IPS DF 6.9 (cell line): ENCODE measurements at regions not wholly inside any gene's neighbourhood (a gene's known extent, or its start where the extent isn't known, plus 50 kb on each side); places are given as distances from the start of the nearest gene placed in this dataset.

Experiments used
- DNase-seq: peaks from one replicate; pipeline ENCODE4 v3.0.0-alpha.2; 2013; ENCODE audit warnings: low read depth, low spot score
- H3K27ac ChIP-seq: one replicate; pipeline ENCODE4 v1.5.1; 2013; ENCODE audit warnings: low read length, control low read depth
- H3K27me3 ChIP-seq: 2 replicates; pipeline ENCODE4 v1.6.1; 2013; ENCODE audit warnings: mild to moderate bottlenecking, low read length; ENCODE audit not compliant: control insufficient read depth, insufficient read depth
- H3K36me3 ChIP-seq: 2 replicates; pipeline ENCODE4 v1.6.1; 2013; ENCODE audit warnings: low read length; ENCODE audit not compliant: control insufficient read depth, insufficient read depth
- H3K4me1 ChIP-seq: 2 replicates; pipeline ENCODE4 v1.6.1; 2013; ENCODE audit warnings: low read length; ENCODE audit not compliant: control insufficient read depth, insufficient read depth
- H3K4me3 ChIP-seq: 2 replicates; pipeline ENCODE4 v1.5.1; 2013; ENCODE audit warnings: mild to moderate bottlenecking, low read length
- H3K9me3 ChIP-seq: 2 replicates; pipeline ENCODE4 v1.6.1; 2013; ENCODE audit warnings: low read length, inconsistent platforms; ENCODE audit not compliant: control insufficient read depth, insufficient read depth
- WGBS: extraction: QIAGEN DNeasy Blood & Tissue Kit; methylation state at CpG from one replicate; pipeline ENCODE4 v1.1.7; 2013; ENCODE audit warnings: mixed read lengths, missing lambda C conversion rate; ENCODE audit not compliant: insufficient read length, insufficient coverage; 5-methylcytosine and 5-hydroxymethylcytosine counted together

GRCh38 chr4:38535717-38536116, 128.3 kb upstream of the KLF3 start:
- H3K36me3 ChIP-seq, result no peaks in the 10 kb centered on the region
- no peak for DNase-seq
- H3K9me3 ChIP-seq, result no peaks in the 10 kb centered on the region
- no CpG with 5 or more reads among the region's 5 CpGs for WGBS
- no peak overlapping the region for H3K4me3 ChIP-seq
- H3K27ac ChIP-seq, result no peak overlapping the region
- peaks cover 2% of the 10 kb centered on the region; the same call in 1 of the 2 replicates for H3K4me1 ChIP-seq
- no peaks in the 10 kb centered on the region for H3K27me3 ChIP-seq

- Histone ChIP-seq H3K27me3 (no peaks in the 10 kb centered on the region), H3K4me1 (no peaks in the 10 kb centered on the region), H3K9me3 (no peaks in the 10 kb centered on the region), H3K36me3 (no peaks in the 10 kb centered on the region), H3K4me3 (no peak overlapping the region), H3K27ac (no peak overlapping the region)
- no peak for DNase-seq
- no CpG with 5 or more reads among the region's 2 CpGs for WGBS
These were observed 127.3 kb upstream of the KLF3 start for GRCh38 chr4:38536716-38537115.

- H3K27ac ChIP-seq, result no peak overlapping the region
- no CpG with 5 or more reads among the region's 1 CpG for WGBS
These were observed 126.3 kb upstream of the KLF3 start for GRCh38 chr4:38537666-38538065.

GRCh38 chr4:38538517-38538916, 125.5 kb upstream of the KLF3 start:
- no CpG with 5 or more reads among the region's 2 CpGs for WGBS
- Histone ChIP-seq H3K4me3 (no peak overlapping the region), H3K4me1 (no peaks in the 10 kb centered on the region)

More at GRCh38 chr4:38537666-38538065, 126.3 kb upstream of the KLF3 start:
- Histone ChIP-seq H3K4me1 (no peaks in the 10 kb centered on the region), H3K4me3 (no peak overlapping the region), H3K9me3 (no peaks in the 10 kb centered on the region), H3K36me3 (no peaks in the 10 kb centered on the region), H3K27me3 (no peaks in the 10 kb centered on the region)
- no peak for DNase-seq

GRCh38 chr4:38539501-38539900, 124.5 kb upstream of the KLF3 start:
- no peaks in the 10 kb centered on the region for H3K27me3 ChIP-seq
- no peak overlapping the region for H3K4me3 ChIP-seq
- WGBS, result no CpG with 5 or more reads among the region's 4 CpGs
- no peak for DNase-seq
- H3K36me3 ChIP-seq, result no peaks in the 10 kb centered on the region
- H3K27ac ChIP-seq, result no peak overlapping the region
- no peaks in the 10 kb centered on the region for H3K4me1 ChIP-seq
- no peaks in the 10 kb centered on the region for H3K9me3 ChIP-seq

More at GRCh38 chr4:38538517-38538916, 125.5 kb upstream of the KLF3 start:
- Histone ChIP-seq H3K9me3 (no peaks in the 10 kb centered on the region), H3K27ac (no peak overlapping the region), H3K36me3 (no peaks in the 10 kb centered on the region), H3K27me3 (no peaks in the 10 kb centered on the region)
- DNase-seq, result no peak

- H3K27me3 ChIP-seq, result peaks cover 16% of the 10 kb centered on the region
- WGBS, result 100% methylated on average over 2 of the region's 2 CpGs
- DNase-seq, result no peak
These were observed 116.9 kb upstream of the KLF3 start for GRCh38 chr4:38547052-38547451.

GRCh38 chr4:38548256-38548655, 115.7 kb upstream of the KLF3 start:
- no peak for DNase-seq

More at GRCh38 chr4:38547052-38547451, 116.9 kb upstream of the KLF3 start:
- Histone ChIP-seq H3K27ac (no peak overlapping the region), H3K9me3 (no peaks in the 10 kb centered on the region), H3K4me1 (no peaks in the 10 kb centered on the region), H3K36me3 (no peaks in the 10 kb centered on the region), H3K4me3 (no peak overlapping the region)

GRCh38 chr4:38559374-38559773, 104.6 kb upstream of the KLF3 start:
- H3K27me3 ChIP-seq, result no peaks in the 10 kb centered on the region; the same call in 1 of the 2 replicates
- no peaks in the 10 kb centered on the region for H3K4me1 ChIP-seq
- H3K27ac ChIP-seq, result no peak overlapping the region
- no peaks in the 10 kb centered on the region for H3K9me3 ChIP-seq
- DNase-seq, result no peak
- no CpG with 5 or more reads among the region's 6 CpGs for WGBS
- H3K4me3 ChIP-seq, result no peak overlapping the region
- no peaks in the 10 kb centered on the region for H3K36me3 ChIP-seq

More at GRCh38 chr4:38548256-38548655, 115.7 kb upstream of the KLF3 start:
- Histone ChIP-seq H3K27me3 (peaks cover 16% of the 10 kb centered on the region), H3K9me3 (no peaks in the 10 kb centered on the region), H3K4me3 (no peak overlapping the region), H3K4me1 (no peaks in the 10 kb centered on the region), H3K36me3 (no peaks in the 10 kb centered on the region), H3K27ac (no peak overlapping the region)
- no CpG with 5 or more reads among the region's 3 CpGs for WGBS

GRCh38 chr4:38560340-38560739, 103.7 kb upstream of the KLF3 start:
- no peak overlapping the region for H3K4me3 ChIP-seq
- H3K27me3 ChIP-seq, result no peaks in the 10 kb centered on the region; the same call in 1 of the 2 replicates
- no peaks in the 10 kb centered on the region for H3K9me3 ChIP-seq
- DNase-seq, result no peak
- WGBS, result no CpG with 5 or more reads among the region's 6 CpGs
- H3K27ac ChIP-seq, result no peak overlapping the region
- no peaks in the 10 kb centered on the region for H3K4me1 ChIP-seq
- H3K36me3 ChIP-seq, result no peaks in the 10 kb centered on the region

GRCh38 chr4:38560768-38561558, 103.0 kb upstream of the KLF3 start:
- Histone ChIP-seq H3K4me3 (no peak overlapping the region), H3K27me3 (no peaks in the 10 kb centered on the region; the same call in 1 of the 2 replicates), H3K4me1 (no peaks in the 10 kb centered on the region), H3K27ac (no peak overlapping the region), H3K36me3 (no peaks in the 10 kb centered on the region), H3K9me3 (no peaks in the 10 kb centered on the region)
- no CpG with 5 or more reads among the region's 7 CpGs for WGBS
- DNase-seq, result no peak
